ENCODE measurements at regions not wholly inside any gene's neighbourhood (a gene's known extent, or its start where the extent isn't known, plus 50 kb on each side); places are given as distances from the start of the nearest gene placed in this dataset.
"Not testable (repeated sequence)": the region's sequence is repeated elsewhere in the genome, so short reads cannot be mapped to it uniquely, and the experiment has no call there.

GRCh38 chr16:35599429-35600160 lies 2140.2 kb downstream of the TP53TG3F start:
- no peak for DNase-seq (ENCODE audit: low read depth)
- TF ChIP-seq CTCF (conservative IDR thresholded peaks at IDR 0.05; ENCODE audit: control insufficient read depth, insufficient read depth, low read depth, low read length): no peak
- H3K4me3 ChIP-seq (ENCODE audit: control insufficient read depth, low read depth, low read length): no peak overlapping the region

GRCh38 chr16:35600161-35600555 lies 2140.7 kb downstream of the TP53TG3F start:
- not testable (repeated sequence) for DNase-seq (ENCODE audit: low read depth); H3K4me3 ChIP-seq (ENCODE audit: control insufficient read depth, low read depth, low read length)

GRCh38 chr16:35602116-35602515 lies 2142.7 kb downstream of the TP53TG3F start:
- no peak for TF ChIP-seq CTCF (conservative IDR thresholded peaks at IDR 0.05; ENCODE audit: control insufficient read depth, insufficient read depth, low read depth, low read length)

GRCh38 chr16:35603371-35603770 lies 2144.0 kb downstream of the TP53TG3F start:
- DNase-seq (ENCODE audit: low read depth); H3K4me3 ChIP-seq (ENCODE audit: control insufficient read depth, low read depth, low read length): not testable (repeated sequence)

More at GRCh38 chr16:35602116-35602515, 2142.7 kb downstream of the TP53TG3F start:
- no peak for DNase-seq (ENCODE audit: low read depth)
- H3K4me3 ChIP-seq (ENCODE audit: control insufficient read depth, low read depth, low read length): no peak overlapping the region

GRCh38 chr16:35605921-35606320 lies 2146.5 kb downstream of the TP53TG3F start:
- no peak for DNase-seq (ENCODE audit: low read depth)
- H3K4me3 ChIP-seq (ENCODE audit: control insufficient read depth, low read depth, low read length): no peak overlapping the region
- TF ChIP-seq CTCF (conservative IDR thresholded peaks at IDR 0.05; ENCODE audit: control insufficient read depth, insufficient read depth, low read depth, low read length): no peak

- H3K4me3 ChIP-seq (ENCODE audit: control insufficient read depth, low read depth, low read length); DNase-seq (ENCODE audit: low read depth): not testable (repeated sequence)
These were observed 2155.5 kb downstream of the TP53TG3F start for GRCh38 chr16:35614883-35615282.

- not testable (repeated sequence) for DNase-seq (ENCODE audit: low read depth)
These were observed 2159.8 kb downstream of the TP53TG3F start for GRCh38 chr16:35619176-35619575.

GRCh38 chr16:35626041-35626440 lies 2166.6 kb downstream of the TP53TG3F start:
- no peak for TF ChIP-seq CTCF (conservative IDR thresholded peaks at IDR 0.05; ENCODE audit: control insufficient read depth, insufficient read depth, low read depth, low read length)
- no peak for DNase-seq (ENCODE audit: low read depth)
- H3K4me3 ChIP-seq (ENCODE audit: control insufficient read depth, low read depth, low read length): no peak overlapping the region

More at GRCh38 chr16:35619176-35619575, 2159.8 kb downstream of the TP53TG3F start:
- not testable (repeated sequence) for H3K4me3 ChIP-seq (ENCODE audit: control insufficient read depth, low read depth, low read length)

GRCh38 chr16:35628976-35629375 lies 2169.6 kb downstream of the TP53TG3F start:
- no peak overlapping the region for H3K4me3 ChIP-seq (ENCODE audit: control insufficient read depth, low read depth, low read length)
- TF ChIP-seq CTCF (conservative IDR thresholded peaks at IDR 0.05; ENCODE audit: control insufficient read depth, insufficient read depth, low read depth, low read length): no peak
- no peak for DNase-seq (ENCODE audit: low read depth)

Measured in fibroblast of mammary gland (primary cell).